ENCODE measurements at regions not wholly inside any gene's neighbourhood (a gene's known extent, or its start where the extent isn't known, plus 50 kb on each side); places are given as distances from the start of the nearest gene placed in this dataset.

- TF ChIP-seq CTCF (IDR thresholded peaks at IDR 0.05), result no peak
- TF ChIP-seq SIN3A (IDR thresholded peaks at IDR 0.05; ENCODE audit: borderline replicate concordance, insufficient read depth, low read depth, low read length), result no peak
Measured at GRCh38 chr11:19598876-19599486, 113.7 kb upstream of the NAV2 start.
